ENCODE measurements at regions not wholly inside any gene's neighbourhood (a gene's known extent, or its start where the extent isn't known, plus 50 kb on each side); places are given as distances from the start of the nearest gene placed in this dataset.
A peak's percentile ranks its signal among the peaks of the same experiment; 100 is the strongest.

GRCh38 chr6:26175428-26176181, 88.4 kb downstream of the HFE start:
- TF ChIP-seq ZFX (IDR thresholded peaks at IDR 0.05; ENCODE audit: borderline replicate concordance) (no peak), CTCF (IDR thresholded peaks at IDR 0.05) (peak; percentile 84)
- no peak overlapping the region for H3K27ac ChIP-seq

GRCh38 chr6:26179675-26180074, 92.4 kb downstream of the HFE start:
- TF ChIP-seq CTCF (IDR thresholded peaks at IDR 0.05) = no peak
- TF ChIP-seq ZFX (IDR thresholded peaks at IDR 0.05; ENCODE audit: borderline replicate concordance) = no peak
- H3K27ac ChIP-seq = no peak overlapping the region

- no peak overlapping the region for H3K27ac ChIP-seq
- TF ChIP-seq CTCF (IDR thresholded peaks at IDR 0.05) = no peak
- no peak for TF ChIP-seq ZFX (IDR thresholded peaks at IDR 0.05; ENCODE audit: borderline replicate concordance)
Observed at GRCh38 chr6:26180346-26180745, 93.1 kb downstream of the HFE start.

- peak overlapping the region; percentile 97 for H3K27ac ChIP-seq
- no peak for TF ChIP-seq ZFX (IDR thresholded peaks at IDR 0.05; ENCODE audit: borderline replicate concordance)
- TF ChIP-seq CTCF (IDR thresholded peaks at IDR 0.05) = no peak
Observed at GRCh38 chr6:26183237-26183580, 96.0 kb downstream of the HFE start.

- peak overlapping the region; percentile 97 for H3K27ac ChIP-seq
Observed at GRCh38 chr6:26183581-26184366, 96.5 kb downstream of the HFE start.

GRCh38 chr6:26184367-26184891, 97.2 kb downstream of the HFE start:
- H3K27ac ChIP-seq = peak overlapping the region; percentile 97
- TF ChIP-seq ZFX (IDR thresholded peaks at IDR 0.05; ENCODE audit: borderline replicate concordance) (no peak), CTCF (IDR thresholded peaks at IDR 0.05) (no peak)

More at GRCh38 chr6:26183581-26184366, 96.5 kb downstream of the HFE start:
- TF ChIP-seq ZFX (IDR thresholded peaks at IDR 0.05; ENCODE audit: borderline replicate concordance) = no peak
- no peak for TF ChIP-seq CTCF (IDR thresholded peaks at IDR 0.05)

GRCh38 chr6:26185004-26185403, 97.8 kb downstream of the HFE start:
- TF ChIP-seq ZFX (IDR thresholded peaks at IDR 0.05; ENCODE audit: borderline replicate concordance) (no peak), CTCF (IDR thresholded peaks at IDR 0.05) (no peak)
- peak overlapping the region; percentile 97 for H3K27ac ChIP-seq

All from 22Rv1 (cell line).